ENCODE measurements at regions not wholly inside any gene's neighbourhood (a gene's known extent, or its start where the extent isn't known, plus 50 kb on each side); places are given as distances from the start of the nearest gene placed in this dataset.
"Not testable (repeated sequence)": the region's sequence is repeated elsewhere in the genome, so short reads cannot be mapped to it uniquely, and the experiment has no call there.

DNA sequence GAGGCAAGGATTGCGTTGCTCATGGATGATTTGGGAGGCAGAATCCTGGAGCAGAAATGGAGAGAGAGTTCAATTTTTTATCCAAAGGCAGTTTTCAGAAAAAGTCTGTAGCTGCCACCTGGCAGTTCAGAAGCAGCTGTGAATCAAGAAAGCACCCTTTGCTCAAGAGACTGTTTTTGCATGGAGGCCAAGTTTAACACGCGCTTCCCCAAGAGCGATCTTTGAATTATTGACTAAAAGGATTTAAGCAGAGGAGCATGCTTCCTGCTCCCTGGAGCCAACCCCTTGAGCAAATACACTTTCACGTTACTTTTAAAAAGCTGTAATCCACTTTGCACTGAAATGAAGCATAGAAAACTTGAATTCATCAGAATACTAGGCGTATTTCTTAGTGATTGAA is 252.4 kb downstream of the RNF144A start:
- TF ChIP-seq, protein P1, sequence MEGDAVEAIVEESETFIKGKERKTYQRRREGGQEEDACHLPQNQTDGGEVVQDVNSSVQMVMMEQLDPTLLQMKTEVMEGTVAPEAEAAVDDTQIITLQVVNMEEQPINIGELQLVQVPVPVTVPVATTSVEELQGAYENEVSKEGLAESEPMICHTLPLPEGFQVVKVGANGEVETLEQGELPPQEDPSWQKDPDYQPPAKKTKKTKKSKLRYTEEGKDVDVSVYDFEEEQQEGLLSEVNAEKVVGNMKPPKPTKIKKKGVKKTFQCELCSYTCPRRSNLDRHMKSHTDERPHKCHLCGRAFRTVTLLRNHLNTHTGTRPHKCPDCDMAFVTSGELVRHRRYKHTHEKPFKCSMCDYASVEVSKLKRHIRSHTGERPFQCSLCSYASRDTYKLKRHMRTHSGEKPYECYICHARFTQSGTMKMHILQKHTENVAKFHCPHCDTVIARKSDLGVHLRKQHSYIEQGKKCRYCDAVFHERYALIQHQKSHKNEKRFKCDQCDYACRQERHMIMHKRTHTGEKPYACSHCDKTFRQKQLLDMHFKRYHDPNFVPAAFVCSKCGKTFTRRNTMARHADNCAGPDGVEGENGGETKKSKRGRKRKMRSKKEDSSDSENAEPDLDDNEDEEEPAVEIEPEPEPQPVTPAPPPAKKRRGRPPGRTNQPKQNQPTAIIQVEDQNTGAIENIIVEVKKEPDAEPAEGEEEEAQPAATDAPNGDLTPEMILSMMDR (conservative IDR thresholded peaks at IDR 0.05; ENCODE audit: low read length): no peak
- no peak for TF ChIP-seq EZH2phosphoT487 (IDR thresholded peaks at IDR 0.05; ENCODE audit: borderline replicate concordance)

DNA sequence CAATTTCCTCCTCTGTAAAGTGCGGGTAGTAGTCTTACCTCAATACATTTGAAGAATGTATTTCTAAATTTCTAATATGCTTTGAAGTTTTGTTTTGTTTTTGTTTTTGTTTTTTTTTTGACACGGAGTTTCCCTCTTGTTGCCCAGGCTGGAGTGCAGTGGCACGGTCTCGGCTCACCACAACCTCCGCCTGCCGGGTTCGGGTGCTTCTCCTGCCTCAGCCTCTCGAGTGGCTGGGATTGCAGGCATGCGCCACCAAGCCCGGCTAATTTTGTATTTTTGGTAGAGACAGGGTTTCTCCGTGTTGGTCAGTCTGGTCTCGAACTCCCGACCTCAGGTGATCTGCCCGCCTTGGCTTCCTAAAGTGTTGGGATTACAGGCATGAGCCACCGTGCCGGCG is 261.8 kb downstream of the RNF144A start:
- H3F3A ChIP-seq (ENCODE audit: low read depth); H3K9ac ChIP-seq (ENCODE audit: low read depth, low read length, poor library complexity, severe bottlenecking); H3K79me2 ChIP-seq (ENCODE audit: insufficient read depth, low read length); H2AFZ ChIP-seq (ENCODE audit: low read length); H3K9me2 ChIP-seq (replicated peaks; ENCODE audit: low read depth, low read length); H4K20me1 ChIP-seq (ENCODE audit: insufficient read depth, low read length, poor library complexity, severe bottlenecking); H3K27me3 ChIP-seq (ENCODE audit: insufficient read depth, low read length, poor library complexity, severe bottlenecking); H3K4me1 ChIP-seq (ENCODE audit: insufficient read depth, low read length, poor library complexity, severe bottlenecking); H3K4me3 ChIP-seq (ENCODE audit: low read length, poor library complexity, severe bottlenecking); H3K9me3 ChIP-seq (ENCODE audit: insufficient read depth, low read depth, low read length); H3K4me2 ChIP-seq (ENCODE audit: low read depth, low read length, poor library complexity, severe bottlenecking); H3K36me3 ChIP-seq (ENCODE audit: insufficient read depth, low read length): not testable (repeated sequence)

More for the DNA sequence above, 252.4 kb downstream of the RNF144A start:
- Histone ChIP-seq H3F3A (ENCODE audit: low read depth) (no peaks in the 10 kb centered on the region), H3K36me3 (ENCODE audit: insufficient read depth, low read length) (no peaks in the 10 kb centered on the region), H3K4me2 (ENCODE audit: low read depth, low read length, poor library complexity, severe bottlenecking) (no peak overlapping the region), H3K9me3 (ENCODE audit: insufficient read depth, low read depth, low read length) (no peaks in the 10 kb centered on the region), H3K9me2 (replicated peaks; ENCODE audit: low read depth, low read length) (no peaks in the 10 kb centered on the region), H3K4me1 (ENCODE audit: insufficient read depth, low read length, poor library complexity, severe bottlenecking) (no peaks in the 10 kb centered on the region), H3K9ac (ENCODE audit: low read depth, low read length, poor library complexity, severe bottlenecking) (no peak overlapping the region), H3K79me2 (ENCODE audit: insufficient read depth, low read length) (no peaks in the 10 kb centered on the region), H2AFZ (ENCODE audit: low read length) (no peak overlapping the region), H3K27me3 (ENCODE audit: insufficient read depth, low read length, poor library complexity, severe bottlenecking) (no peaks in the 10 kb centered on the region), H4K20me1 (ENCODE audit: insufficient read depth, low read length, poor library complexity, severe bottlenecking) (no peaks in the 10 kb centered on the region), H3K4me3 (ENCODE audit: low read length, poor library complexity, severe bottlenecking) (no peak overlapping the region)

DNA sequence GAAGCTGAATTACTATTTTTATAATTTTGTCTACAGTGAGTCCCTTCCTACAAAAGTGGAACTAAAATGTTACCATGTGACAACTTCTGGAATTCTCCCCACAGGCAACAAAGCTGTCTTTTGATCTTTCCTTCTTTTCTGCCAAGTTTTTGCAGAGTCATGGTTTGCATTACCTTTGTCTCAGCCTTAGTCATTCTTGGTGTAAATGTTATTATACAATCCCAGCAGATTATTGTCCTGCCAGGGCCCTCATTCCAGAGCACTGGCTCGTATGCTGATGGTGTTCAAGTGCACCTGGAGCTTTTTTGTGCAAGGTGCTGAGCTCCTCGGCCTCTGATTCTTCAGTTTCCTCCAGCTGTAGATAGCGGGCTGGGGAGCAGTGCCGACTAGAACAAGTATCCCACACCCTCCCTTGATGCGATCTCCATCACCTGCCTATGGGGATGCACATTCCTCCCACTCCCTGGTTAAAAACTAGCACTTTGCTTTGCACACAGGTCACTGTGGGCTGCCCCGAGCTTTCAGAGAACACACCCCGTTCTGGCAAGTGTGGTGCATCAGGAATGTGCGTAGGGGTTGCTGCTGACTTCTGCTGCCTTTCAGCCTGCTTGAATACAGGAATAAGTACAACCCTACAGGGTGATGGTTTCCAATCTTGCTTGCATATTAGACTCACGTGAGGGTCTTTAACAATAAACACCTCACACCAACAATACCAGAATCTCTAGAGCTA is 263.6 kb downstream of the RNF144A start:
- Histone ChIP-seq H3K27me3 (ENCODE audit: insufficient read depth, low read length, poor library complexity, severe bottlenecking) (no peaks in the 10 kb centered on the region), H3K36me3 (ENCODE audit: insufficient read depth, low read length) (no peaks in the 10 kb centered on the region), H3K79me2 (ENCODE audit: insufficient read depth, low read length) (no peaks in the 10 kb centered on the region), H4K20me1 (ENCODE audit: insufficient read depth, low read length, poor library complexity, severe bottlenecking) (no peaks in the 10 kb centered on the region), H3K9me3 (ENCODE audit: insufficient read depth, low read depth, low read length) (no peaks in the 10 kb centered on the region), H3K9me2 (replicated peaks; ENCODE audit: low read depth, low read length) (no peaks in the 10 kb centered on the region), H3K4me1 (ENCODE audit: insufficient read depth, low read length, poor library complexity, severe bottlenecking) (no peaks in the 10 kb centered on the region), H3K4me3 (ENCODE audit: low read length, poor library complexity, severe bottlenecking) (no peak overlapping the region), H3K4me2 (ENCODE audit: low read depth, low read length, poor library complexity, severe bottlenecking) (no peak overlapping the region), H2AFZ (ENCODE audit: low read length) (no peak overlapping the region), H3F3A (ENCODE audit: low read depth) (no peaks in the 10 kb centered on the region), H3K9ac (ENCODE audit: low read depth, low read length, poor library complexity, severe bottlenecking) (no peak overlapping the region)
- TF ChIP-seq, protein P1 (conservative IDR thresholded peaks at IDR 0.05; ENCODE audit: low read length): no peak
- no peak for TF ChIP-seq EZH2phosphoT487 (IDR thresholded peaks at IDR 0.05; ENCODE audit: borderline replicate concordance)

DNA sequence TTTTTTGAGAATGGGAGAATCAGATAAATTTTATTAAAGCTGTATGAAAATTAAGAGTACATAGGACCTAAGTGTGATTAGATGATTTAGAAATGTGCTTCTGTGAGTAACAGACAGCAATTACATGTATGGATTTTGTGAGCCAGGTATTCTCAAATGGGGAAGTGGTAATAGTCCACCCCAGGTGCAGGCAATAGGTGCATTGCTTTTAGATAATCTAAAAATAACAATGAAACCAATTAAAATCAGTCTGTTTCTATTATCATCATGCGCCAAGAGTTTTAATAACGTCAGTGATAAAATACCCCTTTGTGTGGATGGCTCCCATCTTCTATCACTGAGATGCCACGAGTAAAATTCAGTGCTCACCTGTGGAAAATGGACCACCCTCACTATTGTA is 265.3 kb downstream of the RNF144A start:
- H3K9ac ChIP-seq (ENCODE audit: low read depth, low read length, poor library complexity, severe bottlenecking): no peak overlapping the region
- no peaks in the 10 kb centered on the region for H3K9me3 ChIP-seq (ENCODE audit: insufficient read depth, low read depth, low read length)
- no peaks in the 10 kb centered on the region for H4K20me1 ChIP-seq (ENCODE audit: insufficient read depth, low read length, poor library complexity, severe bottlenecking)
- H3F3A ChIP-seq (ENCODE audit: low read depth): no peaks in the 10 kb centered on the region
- H2AFZ ChIP-seq (ENCODE audit: low read length): no peak overlapping the region
- no peaks in the 10 kb centered on the region for H3K9me2 ChIP-seq (replicated peaks; ENCODE audit: low read depth, low read length)
- no peaks in the 10 kb centered on the region for H3K27me3 ChIP-seq (ENCODE audit: insufficient read depth, low read length, poor library complexity, severe bottlenecking)
- no peak for TF ChIP-seq EZH2phosphoT487 (IDR thresholded peaks at IDR 0.05; ENCODE audit: borderline replicate concordance)
- TF ChIP-seq, protein P1 (conservative IDR thresholded peaks at IDR 0.05; ENCODE audit: low read length): no peak
- H3K4me2 ChIP-seq (ENCODE audit: low read depth, low read length, poor library complexity, severe bottlenecking): no peak overlapping the region
- H3K4me1 ChIP-seq (ENCODE audit: insufficient read depth, low read length, poor library complexity, severe bottlenecking): no peaks in the 10 kb centered on the region
- no peaks in the 10 kb centered on the region for H3K36me3 ChIP-seq (ENCODE audit: insufficient read depth, low read length)
- no peaks in the 10 kb centered on the region for H3K79me2 ChIP-seq (ENCODE audit: insufficient read depth, low read length)
- no peak overlapping the region for H3K4me3 ChIP-seq (ENCODE audit: low read length, poor library complexity, severe bottlenecking)

Measured in Loucy (cell line).